ENCODE measurements at regions not wholly inside any gene's neighbourhood (a gene's known extent, or its start where the extent isn't known, plus 50 kb on each side); places are given as distances from the start of the nearest gene placed in this dataset.

DNA sequence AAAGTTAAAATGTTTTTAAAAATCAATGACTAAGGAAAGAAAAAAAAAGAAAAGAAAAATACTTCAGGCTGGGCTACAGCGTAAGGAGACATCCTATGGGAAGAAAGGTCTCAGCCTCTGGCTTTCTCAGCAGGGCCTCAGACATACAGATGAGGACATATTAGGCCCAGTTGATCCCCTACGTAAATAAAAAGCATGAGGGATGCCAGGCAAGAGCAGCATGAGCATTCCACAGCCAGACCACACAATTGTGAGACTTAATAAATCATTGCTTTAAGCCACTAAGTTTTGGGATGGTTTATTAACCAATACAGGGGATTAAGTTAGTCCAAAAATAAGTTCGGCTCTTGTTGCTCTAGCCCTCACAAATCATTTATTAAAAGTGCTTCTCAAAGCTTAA lies 394.1 kb upstream of the NECTIN3 start:
- no peak for TF ChIP-seq POLR2A (IDR thresholded peaks at IDR 0.05; ENCODE audit: low read length)
- no peak for TF ChIP-seq GATA1 (IDR thresholded peaks at IDR 0.05; ENCODE audit: low read depth, low read length)

Data from erythroblast (primary cell).